ENCODE measurements at regions not wholly inside any gene's neighbourhood (a gene's known extent, or its start where the extent isn't known, plus 50 kb on each side); places are given as distances from the start of the nearest gene placed in this dataset.

DNA sequence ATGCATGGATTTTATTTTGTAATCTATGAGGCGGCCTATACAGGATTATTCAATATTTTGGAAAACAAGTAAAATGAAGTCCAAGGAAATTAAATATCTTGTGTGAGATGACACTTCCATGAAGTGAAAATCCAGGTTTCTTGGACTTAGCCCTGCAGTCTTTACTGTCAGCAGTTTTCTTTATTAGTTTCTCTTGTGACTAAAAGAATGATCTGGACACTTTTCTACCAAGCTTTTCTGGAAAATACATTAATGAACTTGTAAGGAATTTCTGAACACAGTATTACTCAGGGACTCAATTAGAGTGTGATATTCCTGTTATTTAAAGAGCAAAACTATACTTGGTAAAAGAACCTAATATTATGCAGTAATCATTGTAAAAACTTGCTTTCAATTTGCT lies 610.4 kb upstream of the SLC8A1 start:
- WGBS, 3 donors, result 87 to 97% (median 88%) methylated on average over 1 of the region's 1 CpG
- H3K9me3 ChIP-seq, result no peaks in the 10 kb centered on the region
- ATAC-seq (no peak), DNase-seq (no peak)
- no peak overlapping the region for H3K4me3 ChIP-seq
- H3K27ac ChIP-seq, result no peak overlapping the region
- H3K27me3 ChIP-seq (ENCODE audit: insufficient read depth in 3 of 3, low read length in 2 of 3), result no peaks in the 10 kb centered on the region
- no peaks in the 10 kb centered on the region for H3K4me1 ChIP-seq
- no peaks in the 10 kb centered on the region for H3K36me3 ChIP-seq (ENCODE audit: insufficient read depth in 1 of 2, low read depth in 1 of 2)
- TF ChIP-seq, protein P1, sequence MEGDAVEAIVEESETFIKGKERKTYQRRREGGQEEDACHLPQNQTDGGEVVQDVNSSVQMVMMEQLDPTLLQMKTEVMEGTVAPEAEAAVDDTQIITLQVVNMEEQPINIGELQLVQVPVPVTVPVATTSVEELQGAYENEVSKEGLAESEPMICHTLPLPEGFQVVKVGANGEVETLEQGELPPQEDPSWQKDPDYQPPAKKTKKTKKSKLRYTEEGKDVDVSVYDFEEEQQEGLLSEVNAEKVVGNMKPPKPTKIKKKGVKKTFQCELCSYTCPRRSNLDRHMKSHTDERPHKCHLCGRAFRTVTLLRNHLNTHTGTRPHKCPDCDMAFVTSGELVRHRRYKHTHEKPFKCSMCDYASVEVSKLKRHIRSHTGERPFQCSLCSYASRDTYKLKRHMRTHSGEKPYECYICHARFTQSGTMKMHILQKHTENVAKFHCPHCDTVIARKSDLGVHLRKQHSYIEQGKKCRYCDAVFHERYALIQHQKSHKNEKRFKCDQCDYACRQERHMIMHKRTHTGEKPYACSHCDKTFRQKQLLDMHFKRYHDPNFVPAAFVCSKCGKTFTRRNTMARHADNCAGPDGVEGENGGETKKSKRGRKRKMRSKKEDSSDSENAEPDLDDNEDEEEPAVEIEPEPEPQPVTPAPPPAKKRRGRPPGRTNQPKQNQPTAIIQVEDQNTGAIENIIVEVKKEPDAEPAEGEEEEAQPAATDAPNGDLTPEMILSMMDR (IDR thresholded peaks at IDR 0.05), result no peak
- intact Hi-C loops (cut with DNase I), result no loop called here

DNA sequence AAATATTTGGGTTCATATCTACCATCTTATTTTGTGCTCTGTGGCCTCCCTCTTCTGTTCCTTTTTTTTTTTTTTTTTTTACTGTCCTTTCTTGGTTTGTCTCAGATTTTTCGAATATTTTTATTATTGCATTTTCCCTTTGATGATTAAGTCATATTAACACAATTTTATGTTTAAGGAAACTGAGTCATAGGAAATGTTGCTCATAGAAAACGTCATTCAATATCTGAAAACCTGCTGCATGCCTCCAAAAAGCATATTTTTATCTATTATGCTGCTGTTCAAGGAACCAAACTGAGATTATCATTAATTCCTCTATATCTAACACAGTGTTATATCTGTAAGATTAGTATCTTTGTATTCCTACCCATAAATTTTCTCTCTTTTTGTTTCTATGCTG lies 614.3 kb upstream of the SLC8A1 start:
- TF ChIP-seq, protein P1 (IDR thresholded peaks at IDR 0.05), result no peak
- no peaks in the 10 kb centered on the region for H3K27me3 ChIP-seq (ENCODE audit: insufficient read depth in 3 of 3, low read length in 2 of 3)
- no peak for ATAC-seq
- no peak overlapping the region for H3K27ac ChIP-seq
- no peaks in the 10 kb centered on the region for H3K4me1 ChIP-seq
- DNase-seq, result no peak
- no peaks in the 10 kb centered on the region for H3K36me3 ChIP-seq (ENCODE audit: insufficient read depth in 1 of 2, low read depth in 1 of 2)
- intact Hi-C loops (cut with DNase I), result no loop called here
- WGBS, 3 donors, result 63 to 83% (median 75%) methylated on average over 2 of the region's 2 CpGs
- H3K4me3 ChIP-seq, result no peak overlapping the region
- H3K9me3 ChIP-seq, result no peaks in the 10 kb centered on the region

DNA sequence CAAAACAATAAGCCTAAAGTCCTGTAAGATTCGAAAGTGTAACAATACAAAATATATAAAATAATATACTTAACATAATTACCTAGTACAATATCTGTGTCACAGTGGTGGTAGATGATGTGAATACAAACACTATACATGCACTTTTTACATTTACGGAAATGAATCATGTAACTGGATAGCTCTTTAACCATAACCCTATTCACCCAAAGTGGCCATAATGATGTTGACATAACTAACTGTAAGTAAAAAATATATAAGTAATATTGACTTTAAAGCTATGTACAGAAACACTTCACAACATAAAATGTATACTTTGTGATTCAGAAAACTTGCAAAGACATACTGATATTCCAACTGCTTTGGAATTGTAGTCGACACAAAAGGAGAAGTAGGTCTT lies 616.9 kb upstream of the SLC8A1 start:
- H3K27ac ChIP-seq, result no peak overlapping the region
- DNase-seq, result no peak
- H3K36me3 ChIP-seq (ENCODE audit: insufficient read depth in 1 of 2, low read depth in 1 of 2), result no peaks in the 10 kb centered on the region
- no peak for ATAC-seq
- no peaks in the 10 kb centered on the region for H3K9me3 ChIP-seq
- no peaks in the 10 kb centered on the region for H3K27me3 ChIP-seq (ENCODE audit: insufficient read depth in 3 of 3, low read length in 2 of 3)
- TF ChIP-seq, protein P1 (IDR thresholded peaks at IDR 0.05), result no peak
- intact Hi-C loops (cut with DNase I), result no loop called here
- 84 to 87% (median 85%) methylated on average over 3 of the region's 3 CpGs for WGBS, 3 donors
- H3K4me1 ChIP-seq, result no peaks in the 10 kb centered on the region
- no peak overlapping the region for H3K4me3 ChIP-seq

DNA sequence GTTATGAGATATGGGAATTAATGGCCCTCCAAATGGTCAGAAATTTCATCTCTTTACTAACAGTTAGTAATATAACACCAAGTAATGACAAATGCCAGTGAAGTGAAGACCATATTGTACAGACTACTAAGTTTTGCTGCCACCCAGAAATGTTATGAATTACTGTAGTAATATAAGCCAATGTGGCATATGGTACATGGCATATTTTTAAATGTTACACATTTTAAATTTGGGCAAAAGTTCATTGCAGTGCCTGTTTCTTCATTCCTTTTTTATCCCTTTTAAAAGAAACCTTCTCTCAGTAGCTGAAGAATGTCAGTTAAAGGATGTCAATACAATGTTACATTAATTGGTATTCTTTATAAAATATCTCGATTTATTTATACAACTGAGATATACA lies 626.5 kb upstream of the SLC8A1 start:
- intact Hi-C loops (cut with DNase I), result no loop called here
- no peaks in the 10 kb centered on the region for H3K27me3 ChIP-seq (ENCODE audit: insufficient read depth in 3 of 3, low read length in 2 of 3)
- ATAC-seq (no peak), DNase-seq (no peak)
- no peaks in the 10 kb centered on the region for H3K9me3 ChIP-seq
- 85 to 91% (median 89%) methylated on average over 1 of the region's 1 CpG for WGBS, 3 donors
- H3K27ac ChIP-seq, result no peak overlapping the region
- no peaks in the 10 kb centered on the region for H3K4me1 ChIP-seq
- no peaks in the 10 kb centered on the region for H3K36me3 ChIP-seq (ENCODE audit: insufficient read depth in 1 of 2, low read depth in 1 of 2)
- TF ChIP-seq, protein P1 (IDR thresholded peaks at IDR 0.05), result no peak
- H3K4me3 ChIP-seq, result no peak overlapping the region

DNA sequence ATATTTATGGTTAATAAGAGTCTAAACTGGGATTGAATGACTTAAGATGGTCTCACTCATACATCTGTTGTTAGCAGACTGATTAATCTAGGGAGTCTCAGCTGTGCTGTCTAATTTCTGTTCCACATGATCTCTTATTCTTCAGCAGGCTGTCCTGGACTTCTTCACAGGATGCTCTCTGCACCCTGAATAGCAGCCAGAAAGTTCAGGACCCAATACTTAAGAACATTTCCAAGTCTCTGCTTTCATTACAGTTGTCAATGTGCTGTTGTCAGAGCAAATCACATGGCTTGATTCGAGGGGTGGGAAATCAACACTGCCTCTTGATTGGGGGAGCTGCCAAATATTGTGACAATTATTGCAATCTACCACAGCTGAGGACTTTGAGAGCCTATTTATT lies 627.1 kb upstream of the SLC8A1 start:
- TF ChIP-seq, protein P1 (IDR thresholded peaks at IDR 0.05), result no peak
- Histone ChIP-seq H3K4me1 (no peaks in the 10 kb centered on the region), H3K36me3 (ENCODE audit: insufficient read depth in 1 of 2, low read depth in 1 of 2) (no peaks in the 10 kb centered on the region), H3K4me3 (no peak overlapping the region), H3K27ac (no peak overlapping the region), H3K9me3 (no peaks in the 10 kb centered on the region), H3K27me3 (ENCODE audit: insufficient read depth in 3 of 3, low read length in 2 of 3) (no peaks in the 10 kb centered on the region)
- ATAC-seq, result no peak
- 35 to 46% (median 43%) methylated on average over 1 of the region's 1 CpG for WGBS, 3 donors
- no peak for DNase-seq
- intact Hi-C loops (cut with DNase I), result no loop called here
